Dendritic cell treated with granulocyte-macrophage colony-stimulating factor and Interleukin-4, amounts not matched to agents 40 ng/mL and 50 ng/mL, for 4 days (primary cell): ENCODE measurements at regions not wholly inside any gene's neighbourhood (a gene's known extent, or its start where the extent isn't known, plus 50 kb on each side); places are given as distances from the start of the nearest gene placed in this dataset.
"Not testable (repeated sequence)": the region's sequence is repeated elsewhere in the genome, so short reads cannot be mapped to it uniquely, and the experiment has no call there.

Experiments
- H3K27ac Mint-ChIP-seq: one replicate; pipeline ENCODE4 v1.8.0; 2022; ENCODE audit warnings: mild to moderate bottlenecking, mixed read lengths
- H3K27me3 Mint-ChIP-seq: one replicate; pipeline ENCODE4 v1.8.0; 2022; ENCODE audit warnings: mild to moderate bottlenecking, mixed read lengths
- H3K36me3 Mint-ChIP-seq: one replicate; pipeline ENCODE4 v1.8.0; 2022; ENCODE audit warnings: low read depth, mixed read lengths
- H3K4me1 Mint-ChIP-seq: one replicate; pipeline ENCODE4 v1.8.0; 2022; ENCODE audit warnings: low read depth, mixed read lengths
- H3K4me3 Mint-ChIP-seq: one replicate; pipeline ENCODE4 v1.8.0; 2022; ENCODE audit warnings: mild to moderate bottlenecking, moderate library complexity, mixed read lengths
- H3K9me3 Mint-ChIP-seq: one replicate; pipeline ENCODE4 v1.8.0; 2022; ENCODE audit warnings: mixed read lengths
- intact Hi-C: fragments of 100-400 bp; cut with micrococcal nuclease; formaldehyde crosslinking; loops from one replicate; pipeline ENCODE4 v1.15.0; 2022

DNA sequence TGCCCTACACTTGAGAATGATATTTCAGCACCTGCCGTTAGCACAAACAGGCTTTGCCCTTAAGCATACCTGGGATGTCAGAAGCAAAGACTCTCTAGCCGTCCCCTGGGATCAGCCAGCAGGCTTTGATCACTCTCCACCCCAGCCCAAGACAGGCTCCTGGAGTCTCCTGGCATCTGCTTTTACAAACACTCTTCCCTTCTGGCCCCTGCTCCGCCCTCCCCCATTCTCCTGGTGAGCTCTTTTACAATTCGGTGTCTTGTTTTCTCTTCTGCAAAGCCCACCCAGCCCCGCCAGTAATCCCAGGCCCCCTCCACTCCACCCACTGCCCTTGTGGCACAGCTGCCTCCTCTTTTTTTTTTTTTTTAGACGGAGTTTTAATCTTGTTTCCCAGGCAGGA is 50.4 kb downstream of the KATNIP start:
- Mint-ChIP-seq H3K27ac (no peak overlapping the region), H3K36me3 (peaks cover 13% of the 10 kb centered on the region)
- intact Hi-C loops: no loop called here

DNA sequence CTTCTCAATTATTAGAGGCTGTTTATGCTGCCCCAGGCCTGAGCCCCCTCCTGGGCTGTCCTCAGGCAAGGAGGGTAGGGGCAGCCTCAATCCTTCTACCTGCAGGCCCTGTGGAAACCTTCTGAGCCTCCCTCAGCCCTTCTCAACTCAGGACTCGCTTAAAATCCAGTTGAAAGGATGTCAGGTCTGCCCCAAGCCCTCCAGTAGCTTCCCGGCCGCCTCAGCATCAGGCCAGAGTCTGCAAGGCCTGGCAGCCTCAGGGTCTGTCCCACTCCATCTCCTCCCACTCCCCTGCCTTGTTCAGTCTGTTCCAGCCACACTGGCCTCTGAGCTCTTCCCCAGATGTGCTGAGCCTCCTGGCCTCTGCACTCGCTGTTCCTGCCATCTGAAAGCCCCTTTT is 52.2 kb downstream of the KATNIP start:
- intact Hi-C loops: no loop called here
- peaks cover 17% of the 10 kb centered on the region for H3K36me3 Mint-ChIP-seq
- H3K9me3 Mint-ChIP-seq: no peaks in the 10 kb centered on the region
- no peak overlapping the region for H3K4me3 Mint-ChIP-seq
- H3K27me3 Mint-ChIP-seq: no peaks in the 10 kb centered on the region
- peak overlapping the region; percentile 40 for H3K27ac Mint-ChIP-seq
- no peaks in the 10 kb centered on the region for H3K4me1 Mint-ChIP-seq

More for the DNA sequence above, 50.4 kb downstream of the KATNIP start:
- Mint-ChIP-seq H3K27me3 (no peaks in the 10 kb centered on the region), H3K4me3 (no peak overlapping the region), H3K4me1 (no peaks in the 10 kb centered on the region), H3K9me3 (no peaks in the 10 kb centered on the region)

DNA sequence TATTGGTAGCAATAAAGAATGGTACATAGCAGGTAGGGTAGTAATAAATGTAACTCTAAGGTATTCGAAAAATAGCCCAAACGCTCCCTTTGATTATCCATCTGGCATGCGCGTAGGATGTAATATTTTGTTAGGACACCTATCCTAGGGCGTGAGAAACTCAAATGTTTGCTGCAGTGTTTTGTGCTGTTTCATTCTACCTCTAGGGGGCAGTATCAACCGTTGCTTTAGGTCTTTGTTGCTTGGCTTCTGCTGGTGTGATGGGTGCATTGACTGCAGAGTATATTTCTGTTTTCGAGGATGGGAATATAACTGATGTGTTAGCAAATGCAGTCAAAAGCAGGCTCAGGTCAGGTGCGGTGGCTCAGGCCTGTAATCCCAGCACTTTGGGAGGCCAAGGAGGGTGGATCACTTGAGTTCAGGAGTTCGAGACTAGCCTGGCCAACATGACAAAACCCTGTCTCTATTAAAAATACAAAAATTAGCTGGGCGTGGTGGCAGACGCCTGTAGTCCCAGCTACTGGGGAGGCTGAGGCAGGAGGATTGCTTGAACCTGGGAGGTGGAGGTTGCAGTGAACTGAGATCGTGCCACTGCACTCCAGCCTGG is 55.7 kb downstream of the KATNIP start:
- H3K27ac Mint-ChIP-seq, H3K4me3 Mint-ChIP-seq, H3K4me1 Mint-ChIP-seq, H3K27me3 Mint-ChIP-seq, H3K9me3 Mint-ChIP-seq: not testable (repeated sequence)
- H3K36me3 Mint-ChIP-seq: peaks cover 22% of the 10 kb centered on the region
- intact Hi-C loops: loop anchor here (2.0 kb wide), 1 partner anchor 465 kb away; no protein-coding TSS in a partner anchor

DNA sequence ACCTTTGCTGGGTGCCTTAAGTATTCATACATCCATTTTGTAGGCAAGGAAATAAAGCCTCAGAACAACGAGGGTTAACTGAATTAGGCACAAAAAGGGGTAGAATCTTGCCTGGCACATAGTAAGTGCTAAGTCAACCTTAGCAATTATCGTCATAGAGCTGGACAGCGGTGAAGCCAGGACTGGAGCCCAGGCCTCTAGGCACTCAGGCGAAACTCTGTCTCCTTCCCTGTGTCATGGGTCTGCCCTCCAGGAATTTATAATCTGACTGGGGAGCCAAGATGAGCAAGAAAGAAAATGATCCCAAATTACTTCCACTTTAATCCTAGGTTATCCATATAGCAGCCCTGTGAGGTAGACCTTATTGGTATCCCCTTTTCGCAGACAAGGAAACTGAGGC is 61.4 kb downstream of the KATNIP start:
- Mint-ChIP-seq H3K4me3 (no peak overlapping the region), H3K4me1 (no peaks in the 10 kb centered on the region), H3K36me3 (peaks cover 18% of the 10 kb centered on the region), H3K9me3 (no peaks in the 10 kb centered on the region), H3K27ac (no peak overlapping the region), H3K27me3 (no peaks in the 10 kb centered on the region)
- intact Hi-C loops: no loop called here

DNA sequence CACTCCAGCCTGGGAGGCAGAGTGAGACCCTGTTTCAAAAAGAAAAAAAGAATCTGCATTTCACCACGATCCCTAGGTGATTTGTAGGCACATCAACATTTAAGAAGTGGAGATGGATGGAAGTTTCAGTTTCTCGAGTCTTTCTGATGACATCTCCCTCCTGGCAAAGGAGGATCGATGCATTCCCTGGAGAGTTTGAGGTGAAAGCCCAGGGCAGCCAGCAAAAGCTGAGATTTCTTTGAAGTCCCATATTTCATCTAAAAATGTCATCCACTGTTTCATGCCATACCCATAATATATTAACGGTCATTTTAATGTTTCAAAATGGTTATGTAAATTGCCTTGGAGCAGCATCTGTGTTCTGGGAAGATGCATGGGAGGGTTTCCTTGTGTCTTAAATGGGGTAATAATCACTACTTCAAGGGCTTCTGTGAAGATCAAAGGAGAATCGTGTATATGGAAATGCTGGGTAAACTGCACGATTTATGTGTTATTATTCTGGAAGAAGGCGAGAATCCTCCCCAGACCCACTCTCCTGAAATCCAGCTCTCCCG is 63.4 kb downstream of the KATNIP start:
- Mint-ChIP-seq H3K36me3 (peaks cover 11% of the 10 kb centered on the region), H3K27ac (no peak overlapping the region), H3K27me3 (no peaks in the 10 kb centered on the region), H3K4me1 (no peaks in the 10 kb centered on the region), H3K9me3 (no peaks in the 10 kb centered on the region), H3K4me3 (no peak overlapping the region)
- intact Hi-C loops: no loop called here

DNA sequence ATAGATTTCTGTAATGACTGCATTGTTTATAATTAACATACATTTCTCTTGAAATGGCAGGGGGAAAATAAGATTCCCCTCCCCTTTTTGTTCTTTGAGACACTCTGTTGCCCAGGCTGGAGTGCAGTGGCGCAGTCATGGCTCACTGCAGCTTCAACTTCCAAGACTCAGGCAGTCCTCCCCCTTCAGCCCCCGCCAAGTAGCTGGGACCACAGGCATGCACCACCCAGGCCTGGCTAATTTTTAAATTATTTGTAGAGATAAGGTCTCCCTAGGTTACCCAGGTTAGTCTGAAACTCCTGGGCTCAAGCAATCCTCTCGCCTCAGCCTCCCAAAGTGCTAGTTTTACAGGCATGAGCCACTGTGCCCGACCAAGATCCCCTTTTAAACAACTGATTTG is 67.7 kb downstream of the KATNIP start:
- no peaks in the 10 kb centered on the region for H3K27me3 Mint-ChIP-seq
- H3K36me3 Mint-ChIP-seq: peaks cover 41% of the 10 kb centered on the region
- H3K27ac Mint-ChIP-seq: no peak overlapping the region
- no peaks in the 10 kb centered on the region for H3K9me3 Mint-ChIP-seq
- H3K4me3 Mint-ChIP-seq: no peak overlapping the region
- H3K4me1 Mint-ChIP-seq: no peaks in the 10 kb centered on the region
- intact Hi-C loops: no loop called here

DNA sequence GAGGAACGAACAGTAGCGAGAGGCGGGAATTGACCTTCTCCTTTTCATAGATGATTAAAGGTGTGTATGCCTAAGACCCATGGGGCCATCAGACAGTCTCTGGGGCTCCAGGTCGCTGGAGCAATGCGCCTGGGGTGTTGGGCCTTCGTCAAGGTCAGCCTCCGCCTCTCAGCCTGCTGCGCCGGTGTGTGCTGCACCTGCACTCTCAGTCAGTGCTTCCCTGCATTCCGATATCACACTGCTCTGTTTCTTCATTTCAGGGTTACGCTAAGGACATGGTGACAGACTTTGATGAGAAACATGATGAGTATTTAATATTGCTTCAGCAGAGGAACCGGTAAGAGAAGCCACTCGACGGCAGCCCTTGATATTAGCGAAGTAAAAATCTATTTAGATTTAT is 68.2 kb downstream of the KATNIP start:
- Mint-ChIP-seq H3K4me3 (no peak overlapping the region), H3K4me1 (no peaks in the 10 kb centered on the region), H3K27me3 (no peaks in the 10 kb centered on the region), H3K27ac (no peak overlapping the region), H3K9me3 (no peaks in the 10 kb centered on the region), H3K36me3 (peaks cover 46% of the 10 kb centered on the region)
- intact Hi-C loops: no loop called here

DNA sequence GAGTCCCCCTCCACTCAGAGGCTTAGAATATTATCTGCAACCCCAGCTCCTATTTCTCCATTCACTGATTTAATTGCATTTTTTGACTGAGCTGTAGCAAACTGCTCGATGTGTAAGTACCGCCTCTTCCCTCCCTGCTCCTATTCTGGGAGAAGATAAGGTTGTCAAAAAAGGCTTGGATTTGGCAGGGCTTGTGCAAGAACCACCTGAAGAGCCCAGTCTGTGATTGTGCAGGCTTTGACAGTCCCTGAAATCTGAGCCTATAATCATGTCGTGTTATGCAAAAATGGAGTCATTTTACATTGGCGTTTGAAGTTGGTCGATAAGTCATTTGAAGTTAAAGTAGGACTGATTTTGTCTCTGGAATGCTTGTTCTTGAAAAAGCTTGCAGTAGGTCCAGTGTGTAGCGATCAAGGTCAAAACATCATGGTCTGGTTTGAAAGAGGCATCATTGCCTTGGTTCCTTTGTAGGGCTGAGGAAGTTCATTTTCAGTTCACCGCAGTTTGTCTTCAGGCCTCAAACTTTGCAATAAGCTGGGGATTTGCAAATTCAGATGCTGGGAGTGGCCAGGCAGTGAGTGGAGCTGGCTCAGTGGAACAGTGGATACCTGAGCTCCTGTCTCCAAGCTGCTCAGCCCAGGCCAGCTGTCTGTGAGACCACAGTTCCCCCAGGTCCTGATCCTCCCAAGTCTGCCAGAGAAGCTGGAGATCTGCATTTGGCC is 68.8 kb downstream of the KATNIP start:
- intact Hi-C loops: no loop called here
- Mint-ChIP-seq H3K27ac (no peak overlapping the region), H3K9me3 (no peaks in the 10 kb centered on the region), H3K4me1 (no peaks in the 10 kb centered on the region), H3K4me3 (no peak overlapping the region), H3K27me3 (no peaks in the 10 kb centered on the region), H3K36me3 (peaks cover 49% of the 10 kb centered on the region)

DNA sequence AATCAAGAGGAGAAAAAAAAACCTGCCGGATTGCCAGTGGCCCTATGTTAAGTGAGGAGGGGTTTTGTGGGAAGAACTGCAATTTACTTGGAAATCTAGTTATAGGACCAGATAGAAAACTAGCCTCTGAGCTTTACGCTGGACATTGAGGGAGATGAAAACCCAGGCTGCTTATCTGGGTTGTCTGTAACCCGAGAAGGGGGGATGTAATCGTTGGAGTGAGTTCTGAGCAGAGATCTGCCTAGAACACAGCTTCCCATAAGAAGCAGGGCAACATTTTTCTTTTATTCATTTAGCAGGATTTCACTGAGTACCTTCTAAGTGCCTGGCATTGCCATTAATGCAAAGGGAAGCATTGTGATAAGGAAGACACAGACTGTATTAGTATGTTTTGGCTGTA is 70.6 kb downstream of the KATNIP start:
- no peaks in the 10 kb centered on the region for H3K9me3 Mint-ChIP-seq
- no peaks in the 10 kb centered on the region for H3K27me3 Mint-ChIP-seq
- intact Hi-C loops: no loop called here
- no peak overlapping the region for H3K4me3 Mint-ChIP-seq
- no peak overlapping the region for H3K27ac Mint-ChIP-seq
- no peaks in the 10 kb centered on the region for H3K4me1 Mint-ChIP-seq
- peaks cover 56% of the 10 kb centered on the region for H3K36me3 Mint-ChIP-seq

DNA sequence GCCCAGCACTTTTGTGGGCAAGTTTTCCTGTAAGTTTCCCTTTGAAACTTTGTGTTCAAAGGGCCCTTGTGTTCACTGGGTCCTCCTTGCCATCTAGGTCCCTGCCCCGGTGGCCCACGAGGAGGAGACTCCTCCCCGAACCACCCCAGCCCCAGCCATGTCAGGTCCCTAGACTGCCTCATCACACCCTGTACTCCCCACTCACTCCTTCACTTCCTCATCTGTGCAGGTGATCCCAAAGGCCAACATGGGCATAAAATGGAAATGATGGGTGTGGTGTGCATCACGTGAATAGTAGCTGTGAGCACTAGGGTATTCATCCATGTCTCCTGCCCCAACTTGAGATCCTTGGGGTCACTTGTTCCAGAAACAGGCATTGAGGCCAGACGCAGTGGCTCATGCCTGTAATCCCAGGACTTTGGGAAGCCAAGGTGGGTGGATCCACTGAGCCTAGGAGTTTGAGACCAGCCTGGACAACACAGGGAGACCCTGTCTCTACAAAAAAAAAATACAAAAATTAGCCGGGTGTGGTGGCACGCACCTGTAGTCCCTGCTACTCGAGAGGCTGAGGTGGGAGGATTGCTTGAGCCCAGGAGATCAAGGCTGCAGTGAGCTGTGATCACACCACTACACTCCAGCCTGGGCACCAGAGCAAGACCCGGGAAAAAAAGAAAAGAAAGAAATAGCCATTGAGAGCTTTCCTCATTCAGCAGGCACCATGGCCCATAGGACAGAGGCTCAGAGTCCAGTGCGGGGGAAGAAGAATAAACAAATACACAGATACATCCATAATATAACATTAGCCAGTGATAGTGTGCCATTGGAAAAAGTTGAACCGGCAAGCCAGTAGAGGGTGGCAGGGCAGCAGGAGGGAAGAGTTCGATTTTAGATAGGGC is 74.5 kb downstream of the KATNIP start:
- peaks cover 56% of the 10 kb centered on the region for H3K36me3 Mint-ChIP-seq
- H3K4me1 Mint-ChIP-seq: no peaks in the 10 kb centered on the region
- intact Hi-C loops: no loop called here
- H3K27me3 Mint-ChIP-seq: no peaks in the 10 kb centered on the region
- H3K9me3 Mint-ChIP-seq: no peaks in the 10 kb centered on the region
- no peak overlapping the region for H3K4me3 Mint-ChIP-seq
- no peak overlapping the region for H3K27ac Mint-ChIP-seq

DNA sequence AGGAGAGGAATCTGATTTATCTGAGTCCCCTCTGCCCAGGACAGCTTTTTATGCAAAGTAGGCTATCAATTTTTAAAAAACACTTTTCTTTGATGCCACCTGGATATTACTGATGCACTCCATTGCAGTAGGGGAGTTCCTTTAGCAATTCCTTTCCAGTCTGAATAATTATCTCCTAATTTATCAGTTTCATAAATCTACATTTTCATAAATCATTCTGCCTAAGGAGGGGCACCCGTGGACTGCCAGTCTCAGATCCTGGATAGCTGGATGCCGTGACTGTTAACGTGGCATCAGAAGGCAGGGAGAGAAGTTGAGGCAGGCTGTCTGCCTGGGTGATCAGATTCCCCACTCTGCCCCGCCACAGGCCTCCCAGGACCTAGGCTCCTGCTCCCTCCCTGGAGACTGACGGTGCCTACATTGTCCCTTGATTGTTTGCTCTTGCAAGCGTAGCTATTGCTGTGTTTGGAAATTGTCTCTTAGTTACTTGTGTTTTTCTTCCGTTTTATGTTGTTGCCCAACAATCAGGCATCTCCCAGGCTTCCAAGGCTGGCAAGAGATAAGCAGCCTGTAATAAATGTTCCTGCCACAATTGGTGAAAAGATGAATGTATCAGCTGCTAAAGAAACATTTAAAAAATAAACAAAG is 75.2 kb downstream of the KATNIP start:
- Mint-ChIP-seq H3K9me3 (no peaks in the 10 kb centered on the region), H3K36me3 (peaks cover 51% of the 10 kb centered on the region), H3K4me1 (no peaks in the 10 kb centered on the region), H3K27me3 (no peaks in the 10 kb centered on the region), H3K27ac (no peak overlapping the region), H3K4me3 (no peak overlapping the region)
- intact Hi-C loops: no loop called here

DNA sequence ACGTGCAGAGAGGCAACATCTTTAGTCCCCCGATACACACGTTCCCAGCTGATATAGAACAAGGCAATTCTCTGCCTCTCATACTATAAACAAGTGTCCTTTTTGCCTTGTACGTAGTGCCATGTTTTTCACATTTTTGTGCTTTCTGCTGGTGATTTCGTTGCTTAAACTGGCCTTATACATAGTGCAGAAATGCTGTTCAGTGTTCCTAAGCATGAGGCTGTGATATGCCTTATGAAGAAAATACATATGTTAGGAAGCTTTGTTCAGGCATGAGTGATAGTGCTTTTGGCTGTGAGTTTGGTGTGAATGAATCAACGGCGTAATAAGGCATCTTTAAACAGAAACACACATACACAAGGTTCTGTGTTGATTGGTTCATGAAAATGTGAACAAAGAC is 77.2 kb downstream of the KATNIP start:
- Mint-ChIP-seq H3K27ac (no peak overlapping the region), H3K36me3 (peaks cover 51% of the 10 kb centered on the region), H3K4me1 (no peaks in the 10 kb centered on the region), H3K4me3 (no peak overlapping the region), H3K27me3 (no peaks in the 10 kb centered on the region), H3K9me3 (no peaks in the 10 kb centered on the region)
- intact Hi-C loops: no loop called here

DNA sequence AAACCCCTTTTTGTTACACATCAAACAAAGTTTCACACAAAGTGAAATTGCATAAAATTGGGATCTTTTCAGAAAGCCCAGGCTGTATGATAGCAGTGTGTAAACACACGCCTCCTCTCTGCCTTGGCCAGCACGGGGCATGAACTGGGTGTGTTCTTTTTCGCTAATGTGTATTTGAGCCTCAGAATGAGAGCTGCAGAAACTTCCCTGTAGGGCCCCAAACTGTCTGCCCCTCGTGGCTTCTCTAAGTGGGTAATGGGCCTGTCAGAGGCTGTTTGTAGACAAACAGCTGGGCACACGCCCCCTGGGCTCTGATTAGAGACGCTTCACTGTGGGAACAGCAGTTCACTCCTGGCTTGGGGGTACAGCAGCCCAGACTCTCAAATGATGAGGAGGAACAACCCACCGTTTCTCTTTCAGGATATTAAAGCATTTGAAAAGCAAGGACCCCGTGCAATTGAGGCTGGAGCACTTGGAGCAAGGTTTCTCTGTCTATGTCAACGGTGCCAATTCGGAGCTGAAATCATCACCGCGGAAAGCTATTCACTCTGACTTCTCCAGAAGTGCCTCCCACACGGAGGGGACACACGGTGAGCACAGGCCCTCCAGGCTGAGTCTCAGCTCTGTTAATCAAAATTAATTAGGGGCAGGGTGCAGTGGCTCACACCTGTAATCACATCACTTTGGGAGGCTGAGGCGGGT is 78.4 kb downstream of the KATNIP start:
- no peak overlapping the region for H3K4me3 Mint-ChIP-seq
- no peaks in the 10 kb centered on the region for H3K4me1 Mint-ChIP-seq
- intact Hi-C loops: no loop called here
- H3K27ac Mint-ChIP-seq: no peak overlapping the region
- H3K36me3 Mint-ChIP-seq: peaks cover 44% of the 10 kb centered on the region
- H3K27me3 Mint-ChIP-seq: no peaks in the 10 kb centered on the region
- H3K9me3 Mint-ChIP-seq: no peaks in the 10 kb centered on the region
